ENCODE measurements at regions not wholly inside any gene's neighbourhood (a gene's known extent, or its start where the extent isn't known, plus 50 kb on each side); places are given as distances from the start of the nearest gene placed in this dataset.

DNA sequence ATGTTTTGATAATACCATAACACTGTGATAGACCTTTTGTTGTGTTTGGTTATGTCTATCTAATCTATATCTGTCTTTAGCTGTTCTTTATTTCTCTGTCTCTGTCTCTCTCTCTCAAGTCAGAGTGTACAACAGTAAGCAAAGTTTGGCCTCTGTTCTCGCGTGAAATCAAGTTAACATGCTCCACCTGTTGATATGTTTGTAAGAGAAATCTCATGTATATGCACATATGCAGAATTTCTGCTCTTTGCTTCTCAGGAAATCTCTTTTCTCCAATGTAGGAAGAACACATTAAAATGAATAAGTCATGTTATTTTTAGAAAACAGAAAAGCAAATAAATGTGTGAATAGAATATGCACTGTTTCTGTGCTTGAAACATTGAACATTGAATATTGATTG, 425.5 kb upstream of the SEMA6D start:
- H3K27ac ChIP-seq (ENCODE audit: low read depth, low read length), result no peak overlapping the region
- H3K4me3 ChIP-seq (ENCODE audit: low read length), result no peak overlapping the region
- H3K27me3 ChIP-seq (ENCODE audit: control insufficient read depth, insufficient read depth, low read length, poor library complexity, severe bottlenecking), result no peaks in the 10 kb centered on the region
- DNase-seq, result no peak
- no peak overlapping the region for H3K9ac ChIP-seq (ENCODE audit: extremely low read depth, low read length, poor library complexity, severe bottlenecking)
- H3K9me3 ChIP-seq (ENCODE audit: control insufficient read depth, low read length), result peaks cover 9% of the 10 kb centered on the region
- 100% methylated on average over 1 of the region's 2 CpGs; no CpG with 5 or more reads in 1 of the 2 experiments for WGBS, 2 experiments (ENCODE audit: insufficient coverage in 1 of 2, insufficient read length in 1 of 2)
- no peak overlapping the region for H3K27ac Mint-ChIP-seq
- TF ChIP-seq, protein P1, sequence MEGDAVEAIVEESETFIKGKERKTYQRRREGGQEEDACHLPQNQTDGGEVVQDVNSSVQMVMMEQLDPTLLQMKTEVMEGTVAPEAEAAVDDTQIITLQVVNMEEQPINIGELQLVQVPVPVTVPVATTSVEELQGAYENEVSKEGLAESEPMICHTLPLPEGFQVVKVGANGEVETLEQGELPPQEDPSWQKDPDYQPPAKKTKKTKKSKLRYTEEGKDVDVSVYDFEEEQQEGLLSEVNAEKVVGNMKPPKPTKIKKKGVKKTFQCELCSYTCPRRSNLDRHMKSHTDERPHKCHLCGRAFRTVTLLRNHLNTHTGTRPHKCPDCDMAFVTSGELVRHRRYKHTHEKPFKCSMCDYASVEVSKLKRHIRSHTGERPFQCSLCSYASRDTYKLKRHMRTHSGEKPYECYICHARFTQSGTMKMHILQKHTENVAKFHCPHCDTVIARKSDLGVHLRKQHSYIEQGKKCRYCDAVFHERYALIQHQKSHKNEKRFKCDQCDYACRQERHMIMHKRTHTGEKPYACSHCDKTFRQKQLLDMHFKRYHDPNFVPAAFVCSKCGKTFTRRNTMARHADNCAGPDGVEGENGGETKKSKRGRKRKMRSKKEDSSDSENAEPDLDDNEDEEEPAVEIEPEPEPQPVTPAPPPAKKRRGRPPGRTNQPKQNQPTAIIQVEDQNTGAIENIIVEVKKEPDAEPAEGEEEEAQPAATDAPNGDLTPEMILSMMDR (conservative IDR thresholded peaks at IDR 0.05), result no peak
- no peaks in the 10 kb centered on the region for H3K36me3 Mint-ChIP-seq (ENCODE audit: low read depth)
- no peaks in the 10 kb centered on the region for H3K4me1 ChIP-seq (ENCODE audit: control insufficient read depth, insufficient read depth, low read length)
- no peaks in the 10 kb centered on the region for H3K27me3 Mint-ChIP-seq (ENCODE audit: insufficient read depth)
- peaks cover 13% of the 10 kb centered on the region for H3K4me1 Mint-ChIP-seq
- H3K9me3 Mint-ChIP-seq, result peaks cover 6% of the 10 kb centered on the region
- no peak overlapping the region for H3K4me3 Mint-ChIP-seq
- no peaks in the 10 kb centered on the region for H3K36me3 ChIP-seq (ENCODE audit: control insufficient read depth, insufficient read depth, low read length)

DNA sequence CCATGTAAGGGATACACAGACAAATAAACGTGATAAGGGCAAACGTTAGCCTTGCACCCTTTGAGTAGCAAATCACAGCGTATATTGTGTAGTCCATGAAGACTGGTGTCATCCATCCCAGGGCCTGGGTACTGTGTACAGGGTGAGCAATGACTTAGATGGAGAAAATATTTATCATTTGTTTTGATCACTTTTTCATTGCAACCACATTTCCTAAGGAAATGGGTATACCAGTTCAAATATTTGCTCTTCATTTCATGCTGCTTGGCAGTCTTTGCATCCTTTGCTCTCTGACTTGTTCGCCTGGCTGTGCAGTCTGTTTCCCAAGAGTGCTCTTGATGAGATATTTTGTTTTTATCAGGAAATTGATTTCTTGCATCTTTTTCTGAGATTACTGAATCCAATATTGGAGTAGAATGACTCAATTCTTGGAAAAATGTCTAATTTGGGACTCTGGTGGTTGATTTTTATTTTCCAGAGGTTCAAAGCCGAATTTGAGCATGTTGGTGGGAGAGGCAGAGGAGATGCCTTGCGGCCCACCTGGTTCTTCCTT, 424.6 kb upstream of the SEMA6D start:
- H3K4me3 Mint-ChIP-seq, result no peak overlapping the region
- no peaks in the 10 kb centered on the region for H3K27me3 Mint-ChIP-seq (ENCODE audit: insufficient read depth)
- no peak overlapping the region for H3K27ac Mint-ChIP-seq
- Histone ChIP-seq H3K36me3 (ENCODE audit: control insufficient read depth, insufficient read depth, low read length) (no peaks in the 10 kb centered on the region), H3K9me3 (ENCODE audit: control insufficient read depth, low read length) (peaks cover under 1% of the 10 kb centered on the region), H3K27me3 (ENCODE audit: control insufficient read depth, insufficient read depth, low read length, poor library complexity, severe bottlenecking) (no peaks in the 10 kb centered on the region), H3K4me3 (ENCODE audit: low read length) (no peak overlapping the region), H3K27ac (ENCODE audit: low read depth, low read length) (no peak overlapping the region), H3K9ac (ENCODE audit: extremely low read depth, low read length, poor library complexity, severe bottlenecking) (no peak overlapping the region), H3K4me1 (ENCODE audit: control insufficient read depth, insufficient read depth, low read length) (no peaks in the 10 kb centered on the region)
- TF ChIP-seq, protein P1 (conservative IDR thresholded peaks at IDR 0.05), result no peak
- no peak for DNase-seq
- 95 to 97% methylated on average over 6 of the region's 6 CpGs for WGBS, 2 experiments (ENCODE audit: insufficient coverage in 1 of 2, insufficient read length in 1 of 2)
- peaks cover 3% of the 10 kb centered on the region for H3K9me3 Mint-ChIP-seq
- H3K36me3 Mint-ChIP-seq (ENCODE audit: low read depth), result no peaks in the 10 kb centered on the region
- peaks cover 15% of the 10 kb centered on the region for H3K4me1 Mint-ChIP-seq

- Histone ChIP-seq H3K36me3 (ENCODE audit: control insufficient read depth, insufficient read depth, low read length) (no peaks in the 10 kb centered on the region), H3K4me1 (ENCODE audit: control insufficient read depth, insufficient read depth, low read length) (no peaks in the 10 kb centered on the region), H3K9ac (ENCODE audit: extremely low read depth, low read length, poor library complexity, severe bottlenecking) (no peak overlapping the region), H3K9me3 (ENCODE audit: control insufficient read depth, low read length) (no peaks in the 10 kb centered on the region), H3K27me3 (ENCODE audit: control insufficient read depth, insufficient read depth, low read length, poor library complexity, severe bottlenecking) (no peaks in the 10 kb centered on the region), H3K4me3 (ENCODE audit: low read length) (no peak overlapping the region), H3K27ac (ENCODE audit: low read depth, low read length) (no peak overlapping the region)
- no peaks in the 10 kb centered on the region for H3K36me3 Mint-ChIP-seq (ENCODE audit: low read depth)
- TF ChIP-seq, protein P1 (conservative IDR thresholded peaks at IDR 0.05), result no peak
- no peak overlapping the region for H3K4me3 Mint-ChIP-seq
- no peaks in the 10 kb centered on the region for H3K9me3 Mint-ChIP-seq
- 71 to 77% methylated on average over 3 to 6 of the region's 6 CpGs for WGBS, 2 experiments (ENCODE audit: insufficient coverage in 1 of 2, insufficient read length in 1 of 2)
- no peak for DNase-seq
- H3K27ac Mint-ChIP-seq, result no peak overlapping the region
- H3K27me3 Mint-ChIP-seq (ENCODE audit: insufficient read depth), result no peaks in the 10 kb centered on the region
- peaks cover 13% of the 10 kb centered on the region for H3K4me1 Mint-ChIP-seq
Observed at GRCh38 chr15:47293466-47294162, 423.7 kb upstream of the SEMA6D start.
